GM21786 (cell line): ENCODE measurements at regions not wholly inside any gene's neighbourhood (a gene's known extent, or its start where the extent isn't known, plus 50 kb on each side); places are given as distances from the start of the nearest gene placed in this dataset.
"Not testable (repeated sequence)": the region's sequence is repeated elsewhere in the genome, so short reads cannot be mapped to it uniquely, and the experiment has no call there.

Experiments used
- ATAC-seq: cut with Tn5 transposase; IDR thresholded peaks from one replicate; pipeline ENCODE4 v1.9.1; 2021; ENCODE audit not compliant: unreplicated experiment

GRCh38 chr18:62442391-62442790 is 80.4 kb upstream of the ZCCHC2 start:
- ATAC-seq: no peak

GRCh38 chr18:62445386-62445917 is 77.4 kb upstream of the ZCCHC2 start:
- ATAC-seq: peak; percentile 47

- no peak for ATAC-seq
These were observed 76.3 kb upstream of the ZCCHC2 start for GRCh38 chr18:62446511-62446910.

- no peak for ATAC-seq
These were observed 75.2 kb upstream of the ZCCHC2 start for GRCh38 chr18:62447652-62448051.

- no peak for ATAC-seq
These were observed 74.4 kb upstream of the ZCCHC2 start for GRCh38 chr18:62448426-62448825.

GRCh38 chr18:62449490-62450104 is 73.2 kb upstream of the ZCCHC2 start:
- ATAC-seq: no peak

- ATAC-seq: no peak
These were observed 72.7 kb upstream of the ZCCHC2 start for GRCh38 chr18:62450175-62450545.

GRCh38 chr18:62450546-62451410 is 72.0 kb upstream of the ZCCHC2 start:
- no peak for ATAC-seq

GRCh38 chr18:62452280-62452831 is 70.5 kb upstream of the ZCCHC2 start:
- ATAC-seq: no peak

- no peak for ATAC-seq
These were observed 69.0 kb upstream of the ZCCHC2 start for GRCh38 chr18:62453864-62454263.

- ATAC-seq: no peak
These were observed 68.3 kb upstream of the ZCCHC2 start for GRCh38 chr18:62454527-62454926.

- no peak for ATAC-seq
These were observed 67.6 kb upstream of the ZCCHC2 start for GRCh38 chr18:62455222-62455621.

GRCh38 chr18:62457877-62458276 is 64.9 kb upstream of the ZCCHC2 start:
- ATAC-seq: no peak

- ATAC-seq: no peak
These were observed 64.5 kb upstream of the ZCCHC2 start for GRCh38 chr18:62458346-62458745.

- ATAC-seq: no peak
These were observed 63.7 kb upstream of the ZCCHC2 start for GRCh38 chr18:62458868-62459716.

GRCh38 chr18:62460851-62461300 is 61.9 kb upstream of the ZCCHC2 start:
- ATAC-seq: no peak

- ATAC-seq: no peak
These were observed 61.2 kb upstream of the ZCCHC2 start for GRCh38 chr18:62461591-62461990.

- no peak for ATAC-seq
These were observed 58.6 kb upstream of the ZCCHC2 start for GRCh38 chr18:62464266-62464665.

- not testable (repeated sequence) for ATAC-seq
These were observed 53.7 kb upstream of the ZCCHC2 start for GRCh38 chr18:62469131-62469530.
